Astrocyte (in vitro differentiated cells and primary cell): ENCODE measurements at regions not wholly inside any gene's neighbourhood (a gene's known extent, or its start where the extent isn't known, plus 50 kb on each side); places are given as distances from the start of the nearest gene placed in this dataset.

Source experiments
- DNase-seq: peaks from one replicate; pipeline ENCODE4 v3.0.0-alpha.2; 2010; ENCODE audit warnings: low read depth
- FAIRE-seq: peaks from 2 replicates; lab custom pipeline; 2011; peaks lifted over from hg19 to GRCh38; lab: Jason Lieb, UNC
- H2AFZ ChIP-seq: 2 replicates; pipeline ENCODE4 v1.6.0; 2012; ENCODE audit warnings: low read depth, low read length, inconsistent platforms
- H3K27ac ChIP-seq: 2 replicates; pipeline ENCODE4 v1.5.1; 2011; ENCODE audit warnings: low read depth, low read length, inconsistent platforms
- H3K27me3 ChIP-seq: 2 replicates; pipeline ENCODE4 v1.6.0; 2011; ENCODE audit warnings: low read length, inconsistent platforms; ENCODE audit not compliant: insufficient read depth
- H3K36me3 ChIP-seq: 2 replicates; pipeline ENCODE4 v1.5.1; 2011; ENCODE audit warnings: low read length, inconsistent platforms; ENCODE audit not compliant: insufficient read depth
- H3K4me1 ChIP-seq: 2 replicates; pipeline ENCODE4 v1.5.1; 2011; ENCODE audit warnings: low read length, inconsistent platforms; ENCODE audit not compliant: insufficient read depth
- H3K4me2 ChIP-seq: 2 replicates; pipeline ENCODE4 v1.6.0; 2012; ENCODE audit warnings: low read length, inconsistent platforms
- H3K4me3 ChIP-seq: 2 replicates; pipeline ENCODE4 v1.5.1; 2011; ENCODE audit warnings: low read depth, mild to moderate bottlenecking, low read length, inconsistent platforms; ENCODE audit not compliant: insufficient read depth
- H3K79me2 ChIP-seq: 2 replicates; pipeline ENCODE4 v1.6.0; 2012; ENCODE audit warnings: mild to moderate bottlenecking, low read length, inconsistent platforms; ENCODE audit not compliant: insufficient read depth
- H3K9ac ChIP-seq: 2 replicates; pipeline ENCODE4 v1.6.0; 2012; ENCODE audit warnings: mild to moderate bottlenecking, low read length, inconsistent platforms
- H3K9me3 ChIP-seq: 2 replicates; pipeline ENCODE4 v1.5.1; 2012; ENCODE audit warnings: low read depth, mild to moderate bottlenecking, low read length, inconsistent platforms; ENCODE audit not compliant: insufficient read depth
- H4K20me1 ChIP-seq: 2 replicates; pipeline ENCODE4 v1.6.0; 2012; ENCODE audit warnings: low read length, inconsistent platforms; ENCODE audit not compliant: insufficient read depth
- H3K27ac Mint-ChIP-seq: one replicate; pipeline ENCODE4 v1.8.0; 2021; ENCODE audit warnings: mild to moderate bottlenecking, mixed read lengths; ENCODE audit not compliant: unreplicated experiment
- H3K27me3 Mint-ChIP-seq: one replicate; pipeline ENCODE4 v1.8.0; 2021; ENCODE audit warnings: low read depth, mixed read lengths; ENCODE audit not compliant: unreplicated experiment
- H3K36me3 Mint-ChIP-seq: one replicate; pipeline ENCODE4 v1.8.0; 2021; ENCODE audit warnings: low read depth, mixed read lengths; ENCODE audit not compliant: unreplicated experiment
- H3K4me1 Mint-ChIP-seq: one replicate; pipeline ENCODE4 v1.8.0; 2021; ENCODE audit warnings: low read depth, mixed read lengths; ENCODE audit not compliant: unreplicated experiment
- H3K4me3 Mint-ChIP-seq: one replicate; pipeline ENCODE4 v1.8.0; 2021; ENCODE audit warnings: mild to moderate bottlenecking, moderate library complexity, mixed read lengths; ENCODE audit not compliant: unreplicated experiment
- H3K9me3 Mint-ChIP-seq: one replicate; pipeline ENCODE4 v1.8.0; 2021; ENCODE audit warnings: mild to moderate bottlenecking, mixed read lengths; ENCODE audit not compliant: unreplicated experiment
- EZH2 ChIP-seq: IDR thresholded peaks from 2 replicates; pipeline ENCODE4 v1.6.1; 2012; ENCODE audit warnings: mild to moderate bottlenecking, low read length, inconsistent platforms; ENCODE audit not compliant: insufficient read depth
- TF ChIP-seq, protein P1 (sequence below): IDR thresholded peaks from 2 replicates; pipeline ENCODE4 v1.5.1; 2011; ENCODE audit warnings: low read depth, mild to moderate bottlenecking, inconsistent platforms, low read length, moderate library complexity; ENCODE audit not compliant: insufficient read depth

DNA sequence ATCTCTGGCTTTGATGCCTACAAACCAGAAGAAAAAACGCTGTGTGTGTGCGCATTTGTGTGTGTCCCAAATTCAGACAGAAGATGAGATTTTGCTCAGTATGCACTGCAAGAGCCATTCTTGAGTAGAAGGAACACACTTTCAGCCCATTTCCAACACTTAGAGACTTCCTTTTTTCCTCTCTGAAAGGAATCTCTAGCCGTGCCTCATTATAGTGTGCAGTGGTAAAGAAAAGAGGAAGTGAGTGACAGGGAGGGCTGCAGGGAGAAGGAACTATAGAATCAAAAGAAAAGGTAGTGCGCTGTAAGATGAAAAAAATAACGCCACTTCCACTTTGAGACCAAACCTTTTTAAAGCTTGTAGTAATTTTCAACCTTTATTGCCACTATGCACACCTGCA lies 1400.9 kb upstream of the FLRT2 start:
- H3K79me2 ChIP-seq, result no peaks in the 10 kb centered on the region
- H3K4me3 ChIP-seq, result no peak overlapping the region
- TF ChIP-seq EZH2, result no peak
- TF ChIP-seq, protein P1, sequence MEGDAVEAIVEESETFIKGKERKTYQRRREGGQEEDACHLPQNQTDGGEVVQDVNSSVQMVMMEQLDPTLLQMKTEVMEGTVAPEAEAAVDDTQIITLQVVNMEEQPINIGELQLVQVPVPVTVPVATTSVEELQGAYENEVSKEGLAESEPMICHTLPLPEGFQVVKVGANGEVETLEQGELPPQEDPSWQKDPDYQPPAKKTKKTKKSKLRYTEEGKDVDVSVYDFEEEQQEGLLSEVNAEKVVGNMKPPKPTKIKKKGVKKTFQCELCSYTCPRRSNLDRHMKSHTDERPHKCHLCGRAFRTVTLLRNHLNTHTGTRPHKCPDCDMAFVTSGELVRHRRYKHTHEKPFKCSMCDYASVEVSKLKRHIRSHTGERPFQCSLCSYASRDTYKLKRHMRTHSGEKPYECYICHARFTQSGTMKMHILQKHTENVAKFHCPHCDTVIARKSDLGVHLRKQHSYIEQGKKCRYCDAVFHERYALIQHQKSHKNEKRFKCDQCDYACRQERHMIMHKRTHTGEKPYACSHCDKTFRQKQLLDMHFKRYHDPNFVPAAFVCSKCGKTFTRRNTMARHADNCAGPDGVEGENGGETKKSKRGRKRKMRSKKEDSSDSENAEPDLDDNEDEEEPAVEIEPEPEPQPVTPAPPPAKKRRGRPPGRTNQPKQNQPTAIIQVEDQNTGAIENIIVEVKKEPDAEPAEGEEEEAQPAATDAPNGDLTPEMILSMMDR, result no peak
- H3K4me2 ChIP-seq, result no peak overlapping the region
- no peaks in the 10 kb centered on the region for H3K27me3 ChIP-seq
- no peak overlapping the region for H3K27ac ChIP-seq
- FAIRE-seq, result no peak
- H3K4me1 ChIP-seq, result no peaks in the 10 kb centered on the region
- no peak overlapping the region for H2AFZ ChIP-seq
- no peaks in the 10 kb centered on the region for H3K9me3 Mint-ChIP-seq
- no peak overlapping the region for H3K9ac ChIP-seq
- DNase-seq, result no peak
- no peaks in the 10 kb centered on the region for H3K9me3 ChIP-seq
- H3K27ac Mint-ChIP-seq, result no peak overlapping the region
- H3K4me1 Mint-ChIP-seq, result peaks cover 9% of the 10 kb centered on the region
- H3K27me3 Mint-ChIP-seq, result no peaks in the 10 kb centered on the region
- no peak overlapping the region for H3K4me3 Mint-ChIP-seq
- no peaks in the 10 kb centered on the region for H4K20me1 ChIP-seq
- no peaks in the 10 kb centered on the region for H3K36me3 Mint-ChIP-seq
- no peaks in the 10 kb centered on the region for H3K36me3 ChIP-seq

DNA sequence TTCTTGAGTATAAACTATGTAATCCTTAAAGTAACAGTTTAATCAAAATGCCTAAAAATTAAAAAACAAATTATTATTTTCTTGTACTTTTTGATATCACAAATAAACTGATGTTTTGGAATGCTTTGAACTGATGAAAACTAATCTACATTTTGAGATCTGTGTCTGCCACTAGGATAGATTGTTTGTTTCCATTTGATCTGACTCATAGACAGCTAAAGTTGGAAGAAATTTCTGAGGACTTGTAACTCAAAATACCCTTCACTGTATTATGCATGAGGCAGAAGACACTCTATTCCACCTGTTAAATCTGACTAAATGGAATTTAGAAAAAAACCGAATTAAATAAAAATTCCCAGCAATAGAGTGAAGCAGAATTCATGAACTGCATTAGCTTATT lies 1400.0 kb upstream of the FLRT2 start:
- H3K4me1 ChIP-seq, result no peaks in the 10 kb centered on the region
- H3K4me3 Mint-ChIP-seq, result no peak overlapping the region
- DNase-seq (no peak), FAIRE-seq (no peak)
- H3K4me2 ChIP-seq, result no peak overlapping the region
- H3K27me3 ChIP-seq, result no peaks in the 10 kb centered on the region
- no peaks in the 10 kb centered on the region for H4K20me1 ChIP-seq
- H3K9ac ChIP-seq, result no peak overlapping the region
- H3K9me3 ChIP-seq, result no peaks in the 10 kb centered on the region
- H3K36me3 Mint-ChIP-seq, result no peaks in the 10 kb centered on the region
- peaks cover 3% of the 10 kb centered on the region for H3K9me3 Mint-ChIP-seq
- H3K27ac Mint-ChIP-seq, result no peak overlapping the region
- H3K4me3 ChIP-seq, result no peak overlapping the region
- H3K4me1 Mint-ChIP-seq, result peaks cover 9% of the 10 kb centered on the region
- H3K79me2 ChIP-seq, result no peaks in the 10 kb centered on the region
- H3K27ac ChIP-seq, result no peak overlapping the region
- TF ChIP-seq EZH2, result no peak
- TF ChIP-seq, protein P1, result no peak
- no peaks in the 10 kb centered on the region for H3K27me3 Mint-ChIP-seq
- H2AFZ ChIP-seq, result no peak overlapping the region
- no peaks in the 10 kb centered on the region for H3K36me3 ChIP-seq

DNA sequence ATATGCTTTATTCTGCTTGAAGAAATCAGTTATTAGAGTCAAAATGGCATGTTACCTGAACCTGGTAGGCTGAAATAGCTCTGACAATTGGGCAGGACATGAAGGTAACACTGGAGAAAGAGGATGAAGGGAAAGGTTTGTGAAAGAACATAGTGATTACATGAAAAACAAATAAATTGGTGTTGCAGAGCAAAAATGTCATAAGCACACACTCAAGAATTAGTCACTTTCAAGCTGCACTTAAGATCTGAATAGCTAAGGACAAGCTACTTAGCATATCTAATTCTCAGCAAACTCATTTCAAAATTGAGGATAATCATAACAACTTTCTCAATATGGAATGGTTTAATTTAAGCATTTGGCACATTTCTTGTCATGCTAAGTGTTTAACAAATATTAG lies 1398.0 kb upstream of the FLRT2 start:
- Histone ChIP-seq H3K9me3 (no peaks in the 10 kb centered on the region), H3K4me1 (no peaks in the 10 kb centered on the region), H3K36me3 (no peaks in the 10 kb centered on the region), H3K4me2 (no peak overlapping the region), H3K27ac (no peak overlapping the region), H3K9ac (no peak overlapping the region), H3K79me2 (no peaks in the 10 kb centered on the region), H2AFZ (no peak overlapping the region), H3K4me3 (no peak overlapping the region), H4K20me1 (no peaks in the 10 kb centered on the region), H3K27me3 (no peaks in the 10 kb centered on the region)
- DNase-seq, result no peak
- no peak overlapping the region for H3K4me3 Mint-ChIP-seq
- TF ChIP-seq, protein P1, result no peak
- TF ChIP-seq EZH2, result no peak
- H3K27me3 Mint-ChIP-seq, result no peaks in the 10 kb centered on the region
- H3K4me1 Mint-ChIP-seq, result peaks cover 9% of the 10 kb centered on the region
- peaks cover 3% of the 10 kb centered on the region for H3K9me3 Mint-ChIP-seq
- FAIRE-seq, result peak; percentile 37
- no peaks in the 10 kb centered on the region for H3K36me3 Mint-ChIP-seq
- H3K27ac Mint-ChIP-seq, result no peak overlapping the region
